NCI-H510A (cell line): ENCODE measurements at regions not wholly inside any gene's neighbourhood (a gene's known extent, or its start where the extent isn't known, plus 50 kb on each side); places are given as distances from the start of the nearest gene placed in this dataset.

Source experiments
- DNase-seq: peaks from one replicate; lab custom pipeline; 2025; lab: John Stamatoyannopoulos, UW

- peak; percentile 38 for DNase-seq
Measured at GRCh38 chr10:90592638-90593302, 265.1 kb downstream of the HTR7 start.

GRCh38 chr10:90598513-90598912 is 259.3 kb downstream of the HTR7 start:
- DNase-seq, result no peak

DNA sequence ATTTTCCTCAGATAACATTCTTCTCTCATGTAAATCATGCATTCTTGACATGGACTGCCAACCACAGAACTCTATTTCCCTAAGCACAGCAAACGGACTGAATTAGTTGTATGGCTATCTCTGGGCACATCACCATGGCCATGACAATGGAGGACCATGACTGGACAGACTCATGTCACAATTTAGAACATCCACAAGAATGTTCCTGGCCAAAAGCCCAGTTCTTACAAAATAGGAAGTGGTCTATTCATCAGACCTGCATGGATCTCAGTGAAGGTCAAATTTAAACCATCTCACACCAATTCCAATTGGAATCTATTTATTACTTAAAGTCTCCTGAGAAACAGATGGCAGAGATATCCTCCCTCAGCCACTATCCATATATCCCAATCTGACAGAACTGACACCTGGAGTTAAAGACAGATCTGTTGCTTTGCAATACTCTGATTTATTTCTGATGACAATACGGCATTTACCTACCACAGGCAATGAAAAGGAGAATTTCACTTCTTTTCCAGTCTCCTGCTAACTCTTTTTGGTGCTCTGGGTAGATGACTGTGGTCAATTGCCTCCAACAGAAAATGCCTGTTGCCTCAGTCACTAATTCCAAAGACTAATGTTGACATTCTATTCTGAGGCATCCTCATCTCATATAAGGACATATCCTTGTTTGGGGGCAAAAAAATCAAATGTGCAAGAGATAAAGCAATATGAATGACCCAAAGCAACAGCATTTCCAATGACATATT is 254.8 kb downstream of the HTR7 start:
- DNase-seq, result no peak

GRCh38 chr10:90604636-90605035 is 253.2 kb downstream of the HTR7 start:
- no peak for DNase-seq

GRCh38 chr10:90605506-90605905 is 252.3 kb downstream of the HTR7 start:
- no peak for DNase-seq

- DNase-seq, result no peak
Measured at GRCh38 chr10:90612276-90612675, 245.6 kb downstream of the HTR7 start.

DNA sequence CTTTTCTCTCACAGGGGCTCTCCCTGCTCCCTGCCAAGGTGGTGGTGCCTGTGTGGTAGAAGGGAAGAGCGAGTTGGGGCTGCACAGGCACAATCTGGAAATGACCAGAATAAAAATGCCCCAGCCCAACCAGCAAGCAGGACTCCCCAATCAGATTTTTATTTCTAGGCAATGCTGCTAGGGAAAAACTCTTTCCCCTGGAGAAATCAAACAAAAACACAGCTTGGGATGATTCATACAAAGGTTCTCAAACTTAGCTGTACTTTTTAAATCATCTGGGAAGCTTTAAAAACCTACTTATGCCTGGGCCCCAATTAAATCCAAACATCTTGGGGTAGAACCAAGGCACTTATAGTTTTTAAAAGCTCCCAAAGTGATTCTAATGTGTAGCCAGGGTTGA is 243.2 kb downstream of the HTR7 start:
- no peak for DNase-seq

- no peak for DNase-seq
Measured at GRCh38 chr10:90621577-90621976, 236.3 kb downstream of the HTR7 start.

- DNase-seq, result no peak
Measured at GRCh38 chr10:90635111-90635765, 222.6 kb downstream of the HTR7 start.

DNA sequence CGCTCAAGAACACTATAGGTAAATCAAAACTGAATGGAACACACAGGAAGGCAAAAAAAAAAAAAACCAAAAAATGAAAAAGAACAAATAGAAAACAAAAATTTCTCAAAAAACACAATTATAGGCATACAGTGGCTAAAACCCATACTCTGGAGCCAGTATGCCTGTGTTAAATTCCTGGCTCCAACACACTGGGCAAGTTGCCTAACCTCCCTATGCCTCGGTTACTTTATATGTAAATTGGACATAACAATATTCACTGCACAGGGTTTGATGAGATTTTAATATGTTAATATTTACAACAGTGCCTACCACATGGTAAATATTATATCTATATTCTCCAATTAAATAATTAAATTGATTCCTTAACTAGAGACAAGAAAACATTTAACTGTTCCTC is 217.1 kb downstream of the HTR7 start:
- DNase-seq, result no peak

DNA sequence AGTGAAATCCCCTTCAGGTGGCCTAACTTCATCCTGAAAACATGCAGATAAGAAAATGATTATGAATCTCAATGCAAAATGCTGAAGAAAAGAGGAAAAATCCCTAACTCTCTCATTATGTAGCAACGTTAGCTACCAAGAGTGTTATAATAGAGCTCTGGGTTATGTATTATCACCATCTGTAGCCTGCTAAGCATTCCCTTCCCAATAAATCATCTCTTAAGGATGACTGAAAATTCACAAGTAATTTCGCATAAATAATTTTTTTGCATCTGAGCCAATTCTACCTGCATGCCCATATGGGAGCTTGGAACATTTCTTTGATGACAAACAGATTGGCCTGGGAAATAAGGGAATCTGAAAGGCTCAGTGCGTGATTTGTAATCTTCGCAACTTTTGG is 216.1 kb downstream of the HTR7 start:
- no peak for DNase-seq

GRCh38 chr10:90642136-90642535 is 215.7 kb downstream of the HTR7 start:
- no peak for DNase-seq

DNA sequence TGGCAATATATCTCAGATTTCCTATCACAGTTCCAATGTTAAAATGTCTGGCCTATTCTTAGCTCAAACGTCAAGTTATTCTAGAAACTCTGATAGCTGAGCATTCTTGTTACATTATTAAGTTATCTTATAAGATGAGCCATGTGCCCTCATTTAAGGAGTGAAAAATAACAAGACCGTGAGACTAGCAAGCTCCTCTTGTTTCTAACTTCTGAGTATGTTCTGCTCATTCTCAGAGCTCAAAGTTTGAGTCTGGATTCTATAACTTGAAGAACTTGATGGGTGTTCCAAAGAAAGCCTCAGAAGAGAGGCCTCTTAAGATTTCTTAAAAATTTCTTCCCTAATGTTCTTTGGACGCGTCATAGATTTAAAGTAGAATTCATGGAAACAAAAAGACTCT is 215.2 kb downstream of the HTR7 start:
- DNase-seq, result no peak

DNA sequence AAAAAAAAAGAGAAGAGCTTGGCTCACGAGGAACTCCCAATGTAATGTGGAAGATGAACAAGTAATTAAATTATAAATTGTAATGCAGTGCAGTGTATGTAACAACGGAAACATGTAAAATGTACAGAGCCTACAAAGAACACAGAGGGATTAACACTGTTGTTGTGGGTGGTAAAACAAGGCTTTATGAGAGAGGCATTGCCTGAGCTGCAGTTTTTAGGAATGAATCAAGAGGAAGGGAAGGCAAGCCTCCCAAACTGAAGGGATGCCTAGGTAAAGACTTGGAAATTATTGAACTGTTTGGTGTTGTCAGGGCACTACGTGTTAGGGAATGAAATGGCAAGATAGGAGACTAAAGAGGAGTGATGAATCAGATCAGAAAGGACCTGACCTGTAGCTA is 213.7 kb downstream of the HTR7 start:
- no peak for DNase-seq

DNA sequence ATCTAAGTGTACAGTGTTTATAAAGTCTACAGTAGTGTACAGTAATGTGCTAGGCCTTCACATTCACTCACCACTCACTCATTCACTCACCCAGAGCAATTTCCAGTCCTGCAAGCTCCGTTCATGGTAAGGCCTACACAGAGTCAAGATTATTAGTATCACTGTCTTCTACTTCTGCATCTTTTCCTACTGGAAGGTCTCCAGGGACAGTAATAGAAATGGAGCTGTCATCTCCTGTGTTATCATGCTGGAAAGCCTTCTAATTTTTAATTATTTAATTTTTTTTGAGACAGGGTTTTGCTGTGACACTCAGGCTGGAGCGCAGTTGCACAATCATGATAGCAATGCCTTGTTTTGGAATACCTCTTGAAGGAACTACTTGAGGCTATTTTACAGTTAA is 207.0 kb downstream of the HTR7 start:
- no peak for DNase-seq

GRCh38 chr10:90652519-90652918 is 205.3 kb downstream of the HTR7 start:
- DNase-seq, result no peak

DNA sequence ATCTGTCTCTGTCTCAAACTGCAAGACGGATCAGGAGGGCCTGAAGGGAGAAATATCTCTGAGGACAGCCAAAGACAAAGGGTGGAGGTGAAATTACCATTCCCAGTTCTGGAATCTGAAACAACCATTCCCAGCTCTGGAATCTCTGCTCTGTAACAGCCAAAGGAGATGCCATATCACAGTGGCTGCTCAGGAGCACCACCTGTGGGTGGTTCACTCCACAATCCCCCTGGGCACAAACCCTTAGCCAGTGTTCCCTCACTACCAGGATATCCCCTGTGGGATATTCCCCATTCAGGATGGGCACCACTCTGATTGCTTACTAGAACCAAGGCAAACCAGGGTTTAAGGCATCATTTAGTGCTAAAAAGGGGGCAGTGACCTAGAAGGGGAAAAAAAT is 199.0 kb downstream of the HTR7 start:
- no peak for DNase-seq

DNA sequence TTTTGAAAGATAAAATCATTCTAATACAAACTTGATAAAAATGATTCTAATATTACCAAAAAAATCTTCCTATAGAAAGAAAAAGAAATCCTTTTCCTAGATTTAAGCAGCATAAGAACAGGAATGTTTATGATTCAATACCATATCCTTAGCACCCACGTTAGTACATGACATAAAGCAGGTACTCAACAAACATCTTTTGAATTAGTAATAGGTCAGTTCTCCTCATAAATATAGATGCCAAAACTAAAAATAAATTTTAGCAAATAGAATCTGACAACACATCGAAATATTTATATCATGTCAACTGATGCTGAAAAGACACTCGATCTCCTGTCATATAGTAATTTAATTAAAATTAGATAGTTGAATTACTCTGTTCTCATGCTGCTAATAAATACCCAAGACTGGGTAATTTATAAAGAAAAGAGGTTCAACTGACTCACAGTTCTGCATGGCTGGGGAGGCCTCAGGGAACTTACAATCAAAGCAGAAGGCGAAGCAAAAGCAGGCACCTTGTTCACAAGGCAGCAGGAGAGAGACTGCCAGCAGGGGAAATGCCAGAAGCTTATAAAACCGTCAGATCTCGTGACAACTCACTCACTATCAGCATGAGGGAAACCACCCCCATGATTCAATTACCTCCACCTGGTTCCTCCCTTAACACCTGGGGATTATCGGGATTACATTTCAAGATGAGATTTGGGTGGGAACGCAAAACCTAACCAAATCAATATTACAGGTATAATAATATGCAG is 191.8 kb downstream of the HTR7 start:
- no peak for DNase-seq

DNA sequence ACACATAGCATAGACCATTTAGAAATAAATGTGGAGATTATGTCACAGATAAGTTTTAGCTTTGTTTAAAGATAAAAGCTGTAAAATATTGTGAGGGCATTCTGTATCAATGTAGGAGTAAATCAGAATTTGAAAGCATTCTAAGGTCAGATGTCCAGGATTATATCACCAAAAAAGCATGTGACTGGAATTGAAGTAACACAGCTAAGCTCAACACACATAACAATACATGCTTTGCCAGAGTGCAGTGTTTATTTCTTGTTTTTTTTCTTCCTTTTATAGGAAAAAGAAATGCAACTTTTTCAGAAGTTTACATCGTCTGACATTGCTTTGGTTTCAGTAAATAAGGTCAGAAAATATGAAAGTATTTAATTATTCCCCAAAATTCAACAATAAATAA is 183.4 kb downstream of the HTR7 start:
- no peak for DNase-seq

DNA sequence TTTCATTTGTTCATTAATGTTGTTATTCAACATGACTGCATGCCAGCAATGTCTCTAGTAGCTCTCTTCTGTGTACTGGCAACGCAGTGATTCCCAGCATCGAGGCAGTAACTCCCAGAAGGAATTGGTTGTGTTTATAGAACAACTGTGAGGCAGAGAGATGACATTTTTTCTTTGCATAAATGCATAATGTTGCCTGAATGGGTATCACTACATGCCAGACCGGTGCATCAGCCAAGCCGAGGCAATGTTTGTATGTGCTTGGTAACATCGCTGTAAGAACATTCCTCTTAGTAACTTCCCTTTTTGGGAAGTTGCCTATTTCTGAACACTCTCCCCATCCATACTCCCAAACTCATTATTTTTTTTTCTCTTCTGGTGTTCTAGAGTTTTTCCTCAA is 182.9 kb downstream of the HTR7 start:
- no peak for DNase-seq

DNA sequence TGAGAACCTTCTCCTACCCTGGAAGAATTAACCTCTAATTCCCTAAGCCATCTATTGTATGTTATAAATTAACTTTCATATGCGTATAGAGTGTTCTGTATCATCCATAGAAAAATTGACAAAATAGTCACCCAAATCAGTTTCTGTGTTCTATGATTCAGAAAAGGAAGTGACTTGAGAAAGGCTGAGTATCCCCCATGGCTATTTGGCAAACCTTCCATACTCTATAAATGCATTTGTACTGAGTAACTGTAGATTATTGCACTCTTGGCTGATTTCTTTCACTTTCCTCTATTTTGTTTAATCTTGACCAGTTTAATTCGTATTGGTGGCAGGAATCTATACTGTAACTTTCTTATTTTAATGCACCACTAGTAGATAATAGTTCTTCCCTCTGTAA is 182.2 kb downstream of the HTR7 start:
- no peak for DNase-seq
